ENCODE measurements at regions not wholly inside any gene's neighbourhood (a gene's known extent, or its start where the extent isn't known, plus 50 kb on each side); places are given as distances from the start of the nearest gene placed in this dataset.

GRCh38 chr6:98343797-98344196 is 490.6 kb upstream of the POU3F2 start:
- ChIA-PET POLR2A (no interaction called here), CTCF (no interaction called here)
- DNase-seq (ENCODE audit: low read depth, low spot score), result no peak
- no peak overlapping the region for H3K4me3 ChIP-seq (ENCODE audit: low read depth, low read length)
- no peak for TF ChIP-seq CTCF (IDR thresholded peaks at IDR 0.05; ENCODE audit: insufficient read depth, low read length, missing control alignments)

- H3K4me3 ChIP-seq (ENCODE audit: low read depth, low read length), result no peak overlapping the region
- ChIA-PET POLR2A (no interaction called here), CTCF (no interaction called here)
- no peak for DNase-seq (ENCODE audit: low read depth, low spot score)
- no peak for TF ChIP-seq CTCF (IDR thresholded peaks at IDR 0.05; ENCODE audit: insufficient read depth, low read length, missing control alignments)
Measured at GRCh38 chr6:98352348-98352747, 482.0 kb upstream of the POU3F2 start.

GRCh38 chr6:98358173-98358572 is 476.2 kb upstream of the POU3F2 start:
- no peak for TF ChIP-seq CTCF (IDR thresholded peaks at IDR 0.05; ENCODE audit: insufficient read depth, low read length, missing control alignments)
- H3K4me3 ChIP-seq (ENCODE audit: low read depth, low read length), result no peak overlapping the region
- no peak for DNase-seq (ENCODE audit: low read depth, low spot score)
- CTCF ChIA-PET, result no interaction called here
- POLR2A ChIA-PET, result no interaction called here

GRCh38 chr6:98366371-98366770 is 468.0 kb upstream of the POU3F2 start:
- no peak overlapping the region for H3K4me3 ChIP-seq (ENCODE audit: low read depth, low read length)
- DNase-seq (ENCODE audit: low read depth, low spot score), result no peak
- ChIA-PET POLR2A (no interaction called here), CTCF (no interaction called here)
- TF ChIP-seq CTCF (IDR thresholded peaks at IDR 0.05; ENCODE audit: insufficient read depth, low read length, missing control alignments), result no peak

- TF ChIP-seq CTCF (IDR thresholded peaks at IDR 0.05; ENCODE audit: insufficient read depth, low read length, missing control alignments), result no peak
- POLR2A ChIA-PET, result no interaction called here
- H3K4me3 ChIP-seq (ENCODE audit: low read depth, low read length), result no peak overlapping the region
- no peak for DNase-seq (ENCODE audit: low read depth, low spot score)
- CTCF ChIA-PET, result no interaction called here
Measured at GRCh38 chr6:98380589-98380988, 453.8 kb upstream of the POU3F2 start.

- no peak overlapping the region for H3K4me3 ChIP-seq (ENCODE audit: low read depth, low read length)
- ChIA-PET POLR2A (no interaction called here), CTCF (no interaction called here)
- TF ChIP-seq CTCF (IDR thresholded peaks at IDR 0.05; ENCODE audit: insufficient read depth, low read length, missing control alignments), result no peak
- no peak for DNase-seq (ENCODE audit: low read depth, low spot score)
Measured at GRCh38 chr6:98382246-98382645, 452.1 kb upstream of the POU3F2 start.
